Heart left ventricle (tissue), 13 donors: ENCODE measurements at regions not wholly inside any gene's neighbourhood (a gene's known extent, or its start where the extent isn't known, plus 50 kb on each side); places are given as distances from the start of the nearest gene placed in this dataset.

Experiments
- CTCF ChIP-seq, 12 donors: fragments of 200-600 bp; sonication (generic) in 4 of 12; IDR thresholded peaks; one replicate each; pipeline versions ENCODE4 v1.5.0 to v1.8.0; 2018 to 2022; ENCODE audit warnings: antibody characterized with exemption in 12 of 12, mild to moderate bottlenecking in 5 of 12
- POLR2A ChIP-seq, 2 donors: fragments of 450-650 bp; IDR thresholded peaks; one replicate each; pipeline ENCODE4 v1.6.1; 2017; ENCODE audit warnings: antibody characterized with exemption in 2 of 2, mild to moderate bottlenecking in 2 of 2, moderate library complexity in 2 of 2
- donor health status: ischemic (EF 13 %, LVEDD 7.1; RV severe dilation, severe dysfunction).
- donor health status: DM: no; HTN: yes; CAD: no.
- donor health status: DM: no; HTN: no; CAD: no.
- donor health status: ischemic (EF 25% LVEDD 6.9; RV normal size, moderate dysfunction).
- donor health status: ischemic (EF 25% LVEDD 5.7; RV mildly dilated, moderate dysfunction).
- donor health status: ischemic (EF 35%, LVEDD 5.7; RV mildly dilated, moderate dysfunction).
- donor health status: nonischemic (EF 11% LVEDD 7.7; RV severe dilation, severe dysfunction).
- donor health status: DM: yes; HTN: yes; CAD: no.
- donor health status: PGD.
- donor health status: ischemic (EF 29% LVEDD 5.4; RV normal size, mild dysfunction).
- donor health status: nonischemic (EF 23%, LVEDD 6.1; RV moderate dilation, normal function).

DNA sequence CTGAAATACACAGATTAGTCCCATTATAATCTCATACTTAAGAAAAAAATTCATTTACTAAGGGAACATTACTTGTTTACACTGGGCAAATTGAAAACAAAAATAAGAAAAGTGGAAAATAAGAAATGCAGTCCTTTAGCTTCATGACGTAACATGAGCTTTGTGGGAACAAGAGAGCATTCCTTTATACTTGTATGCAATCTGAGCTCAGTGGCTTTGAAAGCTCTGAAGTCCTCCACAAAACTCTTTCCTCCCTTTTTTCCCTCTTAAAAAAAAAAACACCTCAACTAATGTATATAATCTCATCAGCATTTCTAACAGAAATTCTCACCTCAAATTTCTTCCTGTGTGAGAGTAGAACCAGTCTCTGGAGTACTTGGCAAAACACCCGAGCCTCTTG lies 76.9 kb upstream of the OTX2 start:
- no peak for TF ChIP-seq CTCF (IDR thresholded peaks at IDR 0.05)
- no peak for TF ChIP-seq POLR2A (IDR thresholded peaks at IDR 0.05)
